ENCODE measurements at regions not wholly inside any gene's neighbourhood (a gene's known extent, or its start where the extent isn't known, plus 50 kb on each side); places are given as distances from the start of the nearest gene placed in this dataset.

GRCh38 chr1:114222920-114223319, 69.3 kb upstream of the SYT6 start:
- no peak for DNase-seq

- no peak for DNase-seq
Measured at GRCh38 chr1:114219172-114219868, 65.7 kb upstream of the SYT6 start.

DNA sequence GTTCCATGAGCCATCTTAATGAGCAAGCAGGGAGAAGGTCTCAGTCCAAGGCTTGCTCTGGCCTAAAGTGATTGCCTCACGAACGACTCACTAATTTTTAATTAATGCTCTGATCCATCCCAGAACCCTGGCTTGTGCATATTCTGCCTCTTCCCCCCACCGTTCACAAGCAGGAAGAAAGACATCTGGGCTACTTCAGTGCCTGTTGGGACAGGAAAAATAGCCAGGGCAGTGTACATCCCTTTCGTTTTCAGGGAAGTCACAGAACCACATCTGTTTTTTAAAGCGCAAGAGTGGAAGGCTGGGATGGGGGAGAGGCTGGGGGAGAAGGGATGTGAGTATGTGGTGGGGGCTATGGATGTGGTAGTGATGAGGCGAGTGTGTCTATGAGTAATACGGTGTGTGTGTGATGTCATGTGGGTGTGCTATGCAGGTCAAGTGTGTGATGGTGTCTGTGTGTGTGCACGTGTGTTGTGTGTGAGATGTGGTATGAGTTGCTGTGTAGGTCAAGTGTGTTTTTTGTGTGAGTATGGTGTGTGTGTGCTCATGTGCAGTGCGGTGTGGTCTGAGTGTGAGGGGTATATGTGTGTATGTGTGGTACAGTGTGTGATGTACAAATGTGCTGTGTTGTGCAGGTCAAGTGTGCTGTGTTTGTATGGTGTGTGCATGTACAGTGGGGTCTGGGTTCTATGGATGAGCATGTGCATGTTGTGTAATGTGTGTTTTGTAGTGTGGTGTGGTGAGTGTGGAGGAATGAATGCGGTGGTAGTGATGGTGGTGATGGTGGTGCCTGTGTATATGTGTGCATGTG, 64.9 kb upstream of the SYT6 start:
- no peak for DNase-seq

GRCh38 chr1:114216431-114217173, 62.9 kb upstream of the SYT6 start:
- no peak for DNase-seq

DNA sequence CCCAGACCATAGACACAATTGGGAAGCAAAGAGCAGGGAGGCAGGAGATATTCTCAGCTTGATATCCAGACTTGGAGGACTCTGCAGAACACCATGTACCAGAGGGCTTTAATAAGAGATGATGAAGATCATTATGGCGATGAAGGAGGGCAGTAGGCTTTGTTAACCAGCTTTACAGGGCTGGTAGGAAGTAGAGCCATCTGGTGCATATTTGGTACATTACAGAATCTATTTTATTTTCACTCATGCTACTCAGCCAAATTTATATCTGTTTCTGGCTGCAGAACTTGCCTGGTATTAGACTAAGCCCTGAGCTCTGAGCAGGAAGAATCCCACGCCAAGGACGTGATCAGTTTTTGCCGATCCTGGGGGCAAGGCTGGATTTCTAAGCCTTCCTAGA, 61.8 kb upstream of the SYT6 start:
- DNase-seq, result no peak

DNA sequence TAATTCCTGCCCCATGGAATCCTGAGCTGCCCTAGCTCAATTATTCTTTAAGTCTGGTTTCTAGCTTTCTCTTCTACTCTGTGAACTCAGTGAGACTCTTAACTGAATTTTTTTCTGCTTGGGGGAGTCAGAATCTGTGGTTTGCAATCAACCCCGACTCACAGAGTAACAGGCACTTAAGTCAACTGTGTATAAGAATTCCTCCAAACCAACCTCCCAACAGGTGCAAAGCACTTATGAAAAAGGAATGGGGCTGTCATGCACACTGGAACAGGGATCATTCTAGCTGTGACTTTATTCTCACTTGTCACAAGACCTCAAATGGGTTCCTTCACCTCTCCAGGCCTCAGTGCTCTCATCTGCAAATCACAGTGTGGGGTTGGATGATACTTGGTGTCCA, 60.3 kb upstream of the SYT6 start:
- no peak for DNase-seq

GRCh38 chr1:114209971-114210370, 56.3 kb upstream of the SYT6 start:
- no peak for DNase-seq

- DNase-seq, result no peak
Measured at GRCh38 chr1:114208714-114209113, 55.0 kb upstream of the SYT6 start.

GRCh38 chr1:114208106-114208505, 54.4 kb upstream of the SYT6 start:
- DNase-seq, result no peak

- DNase-seq, result no peak
Measured at GRCh38 chr1:114207635-114208034, 54.0 kb upstream of the SYT6 start.

DNA sequence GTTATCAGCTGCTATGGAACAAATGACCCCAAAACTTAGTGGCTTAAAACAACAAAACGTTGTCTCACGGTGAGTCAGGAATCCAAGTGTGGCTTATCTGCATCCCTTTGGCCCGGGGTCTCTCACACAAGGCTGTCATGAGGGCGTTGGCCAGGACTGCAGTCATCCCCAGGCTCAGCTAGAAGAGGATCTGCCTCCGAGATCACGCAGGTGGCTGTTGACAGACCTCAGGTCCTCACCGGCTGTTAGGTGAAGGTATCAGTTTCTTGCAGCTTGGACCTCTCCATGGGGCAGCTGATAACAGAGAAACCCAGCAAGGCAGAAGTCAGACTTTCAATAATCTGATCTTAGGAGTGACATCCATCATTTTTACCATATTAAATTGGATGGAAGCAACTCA, 52.7 kb upstream of the SYT6 start:
- no peak for DNase-seq

- no peak for DNase-seq
Measured at GRCh38 chr1:114203595-114204128, 50.0 kb upstream of the SYT6 start.
